ENCODE measurements at regions not wholly inside any gene's neighbourhood (a gene's known extent, or its start where the extent isn't known, plus 50 kb on each side); places are given as distances from the start of the nearest gene placed in this dataset.

DNA sequence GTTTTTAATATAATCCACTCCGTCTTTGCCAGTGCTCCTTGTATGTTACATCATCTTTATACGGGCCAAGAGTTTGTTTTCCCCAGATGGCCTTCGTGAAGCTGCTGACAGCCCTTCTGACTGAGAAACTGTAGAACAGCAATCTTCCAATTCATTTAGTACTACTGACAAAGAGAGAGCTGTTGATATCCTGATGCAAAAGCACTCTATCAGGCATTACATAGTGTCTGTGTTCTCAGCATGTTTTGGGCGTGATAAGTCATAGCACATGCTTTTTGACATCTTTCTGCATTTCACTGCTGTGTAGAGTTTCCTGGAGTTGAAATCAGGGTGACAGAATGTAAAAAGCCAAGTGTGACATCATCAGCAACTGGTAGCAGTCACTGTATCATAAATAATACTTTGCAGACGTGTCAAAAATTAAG is 746.3 kb upstream of the FAM241A start:
- TF ChIP-seq, protein P1, sequence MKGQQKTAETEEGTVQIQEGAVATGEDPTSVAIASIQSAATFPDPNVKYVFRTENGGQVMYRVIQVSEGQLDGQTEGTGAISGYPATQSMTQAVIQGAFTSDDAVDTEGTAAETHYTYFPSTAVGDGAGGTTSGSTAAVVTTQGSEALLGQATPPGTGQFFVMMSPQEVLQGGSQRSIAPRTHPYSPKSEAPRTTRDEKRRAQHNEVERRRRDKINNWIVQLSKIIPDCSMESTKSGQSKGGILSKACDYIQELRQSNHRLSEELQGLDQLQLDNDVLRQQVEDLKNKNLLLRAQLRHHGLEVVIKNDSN (IDR thresholded peaks at IDR 0.05): no peak
- TF ChIP-seq YY1 (IDR thresholded peaks at IDR 0.05; ENCODE audit: low read depth) (no peak), EP300 (IDR thresholded peaks at IDR 0.05; ENCODE audit: borderline replicate concordance) (no peak), TCF12 (IDR thresholded peaks at IDR 0.05; ENCODE audit: low read depth) (no peak)
- TF ChIP-seq, protein P2, sequence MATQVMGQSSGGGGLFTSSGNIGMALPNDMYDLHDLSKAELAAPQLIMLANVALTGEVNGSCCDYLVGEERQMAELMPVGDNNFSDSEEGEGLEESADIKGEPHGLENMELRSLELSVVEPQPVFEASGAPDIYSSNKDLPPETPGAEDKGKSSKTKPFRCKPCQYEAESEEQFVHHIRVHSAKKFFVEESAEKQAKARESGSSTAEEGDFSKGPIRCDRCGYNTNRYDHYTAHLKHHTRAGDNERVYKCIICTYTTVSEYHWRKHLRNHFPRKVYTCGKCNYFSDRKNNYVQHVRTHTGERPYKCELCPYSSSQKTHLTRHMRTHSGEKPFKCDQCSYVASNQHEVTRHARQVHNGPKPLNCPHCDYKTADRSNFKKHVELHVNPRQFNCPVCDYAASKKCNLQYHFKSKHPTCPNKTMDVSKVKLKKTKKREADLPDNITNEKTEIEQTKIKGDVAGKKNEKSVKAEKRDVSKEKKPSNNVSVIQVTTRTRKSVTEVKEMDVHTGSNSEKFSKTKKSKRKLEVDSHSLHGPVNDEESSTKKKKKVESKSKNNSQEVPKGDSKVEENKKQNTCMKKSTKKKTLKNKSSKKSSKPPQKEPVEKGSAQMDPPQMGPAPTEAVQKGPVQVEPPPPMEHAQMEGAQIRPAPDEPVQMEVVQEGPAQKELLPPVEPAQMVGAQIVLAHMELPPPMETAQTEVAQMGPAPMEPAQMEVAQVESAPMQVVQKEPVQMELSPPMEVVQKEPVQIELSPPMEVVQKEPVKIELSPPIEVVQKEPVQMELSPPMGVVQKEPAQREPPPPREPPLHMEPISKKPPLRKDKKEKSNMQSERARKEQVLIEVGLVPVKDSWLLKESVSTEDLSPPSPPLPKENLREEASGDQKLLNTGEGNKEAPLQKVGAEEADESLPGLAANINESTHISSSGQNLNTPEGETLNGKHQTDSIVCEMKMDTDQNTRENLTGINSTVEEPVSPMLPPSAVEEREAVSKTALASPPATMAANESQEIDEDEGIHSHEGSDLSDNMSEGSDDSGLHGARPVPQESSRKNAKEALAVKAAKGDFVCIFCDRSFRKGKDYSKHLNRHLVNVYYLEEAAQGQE (IDR thresholded peaks at IDR 0.05; ENCODE audit: low read depth): no peak

DNA sequence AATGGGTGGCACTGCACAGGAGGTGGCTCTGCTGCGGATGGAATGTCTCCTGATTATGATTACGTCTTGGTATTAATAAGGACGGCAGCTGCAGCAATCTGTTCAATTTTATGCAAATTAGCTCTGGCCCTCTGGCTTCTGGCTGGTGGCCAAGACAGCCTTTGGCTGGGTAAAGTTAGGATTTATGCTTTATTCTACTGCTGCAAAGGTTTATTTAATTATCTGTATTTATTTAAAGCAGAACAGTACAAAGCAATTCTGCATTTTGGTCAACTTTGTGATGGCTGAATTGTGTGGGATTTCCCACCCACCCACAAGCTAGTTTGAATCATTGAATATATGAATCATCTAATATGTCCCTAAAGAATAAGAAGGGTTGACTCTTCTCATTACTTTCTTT is 745.6 kb upstream of the FAM241A start:
- TF ChIP-seq CREB1 (IDR thresholded peaks at IDR 0.05; ENCODE audit: low read depth) (no peak), TEAD4 (IDR thresholded peaks at IDR 0.05) (no peak), ZBTB7A (IDR thresholded peaks at IDR 0.05; ENCODE audit: low read depth) (no peak), CEBPB (IDR thresholded peaks at IDR 0.05) (no peak), RAD21 (IDR thresholded peaks at IDR 0.05; ENCODE audit: low read depth) (no peak), TCF12 (IDR thresholded peaks at IDR 0.05; ENCODE audit: low read depth) (no peak), EP300 (IDR thresholded peaks at IDR 0.05; ENCODE audit: borderline replicate concordance) (no peak)
- TF ChIP-seq, protein P1 (IDR thresholded peaks at IDR 0.05): no peak
- TF ChIP-seq, protein P3, sequence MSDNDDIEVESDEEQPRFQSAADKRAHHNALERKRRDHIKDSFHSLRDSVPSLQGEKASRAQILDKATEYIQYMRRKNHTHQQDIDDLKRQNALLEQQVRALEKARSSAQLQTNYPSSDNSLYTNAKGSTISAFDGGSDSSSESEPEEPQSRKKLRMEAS (IDR thresholded peaks at IDR 0.05): no peak

DNA sequence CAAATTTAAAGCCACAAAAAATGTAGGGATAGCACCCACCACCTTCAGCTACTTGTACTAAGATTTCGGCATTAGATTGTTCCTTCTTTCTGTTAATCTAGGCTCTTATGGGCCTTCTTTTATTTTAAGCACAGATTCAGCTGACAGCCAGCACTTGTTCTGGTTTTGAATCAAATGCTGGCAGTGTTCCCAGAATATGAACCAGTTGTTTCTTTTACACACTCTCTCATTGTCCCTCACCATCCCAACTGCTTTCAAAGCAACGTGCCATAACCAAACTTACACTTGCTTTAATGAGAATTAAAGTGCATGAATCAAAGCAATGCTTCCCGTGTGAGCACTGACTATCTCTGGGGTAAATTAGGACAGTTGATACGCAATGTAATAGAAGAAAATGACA is 744.5 kb upstream of the FAM241A start:
- TF ChIP-seq TAF1 (IDR thresholded peaks at IDR 0.05; ENCODE audit: low read depth): no peak
- no peak for TF ChIP-seq CREB1 (IDR thresholded peaks at IDR 0.05; ENCODE audit: low read depth)
- TF ChIP-seq RAD21 (IDR thresholded peaks at IDR 0.05; ENCODE audit: low read depth): no peak
- no peak for TF ChIP-seq FOXM1 (IDR thresholded peaks at IDR 0.05; ENCODE audit: borderline replicate concordance, low read depth)
- no peak for TF ChIP-seq EGR1 (IDR thresholded peaks at IDR 0.05)
- TF ChIP-seq, protein P1 (IDR thresholded peaks at IDR 0.05): no peak
- no peak for TF ChIP-seq NFIC (IDR thresholded peaks at IDR 0.05)
- TF ChIP-seq EP300 (IDR thresholded peaks at IDR 0.05; ENCODE audit: borderline replicate concordance): no peak
- TF ChIP-seq CEBPB (IDR thresholded peaks at IDR 0.05): no peak
- TF ChIP-seq TCF12 (IDR thresholded peaks at IDR 0.05; ENCODE audit: low read depth): no peak
- no peak for TF ChIP-seq ZBTB7A (IDR thresholded peaks at IDR 0.05; ENCODE audit: low read depth)
- TF ChIP-seq, protein P3 (IDR thresholded peaks at IDR 0.05): no peak
- no peak for TF ChIP-seq TEAD4 (IDR thresholded peaks at IDR 0.05)
- TF ChIP-seq, protein P2 (IDR thresholded peaks at IDR 0.05; ENCODE audit: low read depth): no peak
- TF ChIP-seq YY1 (IDR thresholded peaks at IDR 0.05; ENCODE audit: low read depth): no peak

DNA sequence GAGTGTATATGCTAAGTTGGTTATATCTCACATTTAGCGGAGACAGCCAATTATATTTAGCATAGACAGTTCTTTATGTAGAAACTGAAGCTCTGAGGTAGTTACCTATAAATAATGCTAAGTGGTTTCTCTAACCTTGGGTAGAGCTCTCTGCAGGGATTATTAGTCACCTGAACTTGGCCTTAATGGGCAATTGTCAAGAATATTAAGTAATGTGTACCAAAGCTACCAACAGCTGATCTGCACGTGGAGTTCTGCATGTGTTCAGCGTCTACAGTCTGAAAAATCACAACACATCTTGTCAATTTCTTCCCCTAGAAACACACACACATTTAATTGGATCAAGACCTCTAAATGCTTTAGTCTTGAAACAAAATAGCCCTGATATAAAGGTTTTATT is 740.6 kb upstream of the FAM241A start:
- TF ChIP-seq TEAD4 (IDR thresholded peaks at IDR 0.05): no peak
- TF ChIP-seq TAF1 (IDR thresholded peaks at IDR 0.05; ENCODE audit: low read depth): no peak
- TF ChIP-seq, protein P3 (IDR thresholded peaks at IDR 0.05): no peak
- TF ChIP-seq YY1 (IDR thresholded peaks at IDR 0.05; ENCODE audit: low read depth): no peak
- TF ChIP-seq RAD21 (IDR thresholded peaks at IDR 0.05; ENCODE audit: low read depth): no peak
- TF ChIP-seq FOXM1 (IDR thresholded peaks at IDR 0.05; ENCODE audit: borderline replicate concordance, low read depth): no peak
- TF ChIP-seq NFIC (IDR thresholded peaks at IDR 0.05): no peak
- TF ChIP-seq TCF12 (IDR thresholded peaks at IDR 0.05; ENCODE audit: low read depth): no peak
- no peak for TF ChIP-seq EP300 (IDR thresholded peaks at IDR 0.05; ENCODE audit: borderline replicate concordance)
- no peak for TF ChIP-seq CEBPB (IDR thresholded peaks at IDR 0.05)
- TF ChIP-seq EGR1 (IDR thresholded peaks at IDR 0.05): no peak
- TF ChIP-seq ZBTB7A (IDR thresholded peaks at IDR 0.05; ENCODE audit: low read depth): no peak

DNA sequence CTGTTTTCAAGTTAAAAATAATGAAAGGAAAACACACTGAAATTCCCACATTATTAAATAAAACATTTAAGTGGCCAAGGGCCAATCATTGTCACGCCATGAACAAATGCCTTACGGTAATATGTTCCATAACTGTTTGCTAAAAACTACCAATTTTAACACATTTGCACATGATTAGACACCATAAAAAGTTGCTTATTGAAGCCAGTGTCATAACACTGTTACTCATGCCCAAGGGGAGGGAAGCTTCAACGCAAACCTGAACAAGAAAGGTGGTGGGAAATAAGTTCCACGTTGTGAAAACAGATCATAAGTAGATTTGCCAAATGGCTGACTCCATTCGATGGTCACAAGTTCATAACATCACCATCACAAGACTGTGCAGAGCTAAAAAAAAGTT is 739.3 kb upstream of the FAM241A start:
- TF ChIP-seq, protein P3 (IDR thresholded peaks at IDR 0.05): no peak
- TF ChIP-seq CEBPB (IDR thresholded peaks at IDR 0.05) (no peak), YY1 (IDR thresholded peaks at IDR 0.05; ENCODE audit: low read depth) (no peak), CREB1 (IDR thresholded peaks at IDR 0.05; ENCODE audit: low read depth) (no peak), TAF1 (IDR thresholded peaks at IDR 0.05; ENCODE audit: low read depth) (no peak), EGR1 (IDR thresholded peaks at IDR 0.05) (no peak)
- TF ChIP-seq, protein P2 (IDR thresholded peaks at IDR 0.05; ENCODE audit: low read depth): no peak

All from Ishikawa (cell line).